ENCODE measurements at regions not wholly inside any gene's neighbourhood (a gene's known extent, or its start where the extent isn't known, plus 50 kb on each side); places are given as distances from the start of the nearest gene placed in this dataset.

DNA sequence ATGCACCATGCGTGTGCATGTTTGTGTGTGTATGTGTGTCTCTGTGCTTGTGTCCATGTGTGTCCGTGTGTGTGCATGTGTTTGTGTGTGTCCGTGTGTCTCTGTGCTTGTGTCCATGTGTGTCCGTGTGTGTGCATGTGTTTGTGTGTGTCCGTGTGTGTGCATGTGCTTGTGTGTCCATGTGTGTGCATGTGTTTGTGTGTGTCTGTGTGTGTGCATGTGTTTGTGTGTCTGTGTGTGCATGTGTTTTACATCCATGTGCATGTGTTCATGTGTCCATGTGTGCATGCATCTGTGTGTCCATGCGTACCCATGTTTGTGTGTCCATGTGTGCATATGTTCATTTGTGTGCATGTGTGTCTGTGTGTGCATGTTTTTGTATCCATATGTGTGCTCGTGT is 100.5 kb downstream of the LBH start:
- H3K27ac ChIP-seq (ENCODE audit: low read length): no peak overlapping the region
- no peaks in the 10 kb centered on the region for H3K27me3 ChIP-seq (ENCODE audit: insufficient read depth, low read depth, low read length)
- no peak overlapping the region for H2AFZ ChIP-seq (ENCODE audit: low read depth, low read length)
- H3K4me3 ChIP-seq (ENCODE audit: low read length): no peak overlapping the region
- TF ChIP-seq TAF1 (IDR thresholded peaks at IDR 0.05; ENCODE audit: low read depth) (no peak), REST (IDR thresholded peaks at IDR 0.05; ENCODE audit: borderline replicate concordance) (no peak), POLR2AphosphoS5 (IDR thresholded peaks at IDR 0.05) (no peak), MXI1 (conservative IDR thresholded peaks at IDR 0.05; ENCODE audit: poor library complexity, severe bottlenecking) (no peak), RAD21 (conservative IDR thresholded peaks at IDR 0.05) (no peak)
- no peaks in the 10 kb centered on the region for H3K9me2 ChIP-seq (ENCODE audit: insufficient read depth, low read length)
- H3K4me2 ChIP-seq (ENCODE audit: low read length): no peak overlapping the region
- H3K36me3 ChIP-seq (ENCODE audit: insufficient read depth, low read length): no peaks in the 10 kb centered on the region
- H3F3A ChIP-seq (ENCODE audit: insufficient read depth, low read length, poor library complexity, severe bottlenecking): no peaks in the 10 kb centered on the region
- H3K79me2 ChIP-seq (replicated peaks; ENCODE audit: insufficient read depth, low read length): no peaks in the 10 kb centered on the region
- no peak overlapping the region for H3K9ac ChIP-seq (ENCODE audit: low read length)
- no peaks in the 10 kb centered on the region for H3K9me3 ChIP-seq (ENCODE audit: low read length)
- H4K20me1 ChIP-seq (ENCODE audit: insufficient read depth): no peaks in the 10 kb centered on the region

DNA sequence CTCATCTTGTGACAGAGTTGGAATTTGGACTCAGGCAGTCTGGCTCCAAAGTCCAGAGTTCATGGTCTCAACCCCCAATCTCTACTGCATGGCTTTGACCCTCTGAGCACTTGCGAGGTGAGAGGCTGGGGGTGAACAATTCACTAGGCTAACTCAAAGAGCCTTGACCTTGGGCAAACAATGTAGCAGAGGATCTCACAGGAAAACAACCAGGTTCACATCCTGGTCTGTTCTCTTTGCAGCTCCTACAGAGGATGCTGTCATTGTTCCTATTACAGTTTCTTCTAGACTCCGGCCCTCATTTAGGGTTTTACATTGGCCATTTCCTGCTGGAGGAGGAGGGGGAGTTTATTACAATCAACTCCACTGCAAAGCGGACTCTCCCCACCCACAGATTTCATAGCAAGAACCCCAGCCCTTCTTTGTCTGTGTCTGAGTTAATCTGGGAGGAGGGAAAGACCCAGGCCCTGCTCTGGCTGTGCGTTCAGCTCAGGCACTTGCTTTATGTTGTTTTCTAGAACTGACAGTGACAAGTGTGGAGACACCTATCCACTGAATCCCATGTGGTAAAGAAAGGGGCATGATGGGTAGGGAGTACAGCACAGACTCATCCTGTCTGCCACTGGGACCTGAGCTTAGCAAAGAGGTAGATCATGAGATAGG is 101.6 kb downstream of the LBH start:
- no peak for TF ChIP-seq REST (IDR thresholded peaks at IDR 0.05; ENCODE audit: borderline replicate concordance)
- no peak overlapping the region for H3K27ac ChIP-seq (ENCODE audit: low read length)
- no peaks in the 10 kb centered on the region for H3K27me3 ChIP-seq (ENCODE audit: insufficient read depth, low read depth, low read length)
- no peak overlapping the region for H2AFZ ChIP-seq (ENCODE audit: low read depth, low read length)
- no peak overlapping the region for H3K4me3 ChIP-seq (ENCODE audit: low read length)
- no peaks in the 10 kb centered on the region for H3K79me2 ChIP-seq (replicated peaks; ENCODE audit: insufficient read depth, low read length)
- no peak overlapping the region for H3K4me2 ChIP-seq (ENCODE audit: low read length)
- no peaks in the 10 kb centered on the region for H3K9me3 ChIP-seq (ENCODE audit: low read length)
- H3K9ac ChIP-seq (ENCODE audit: low read length): no peak overlapping the region
- H3F3A ChIP-seq (ENCODE audit: insufficient read depth, low read length, poor library complexity, severe bottlenecking): no peaks in the 10 kb centered on the region
- no peaks in the 10 kb centered on the region for H3K9me2 ChIP-seq (ENCODE audit: insufficient read depth, low read length)
- H4K20me1 ChIP-seq (ENCODE audit: insufficient read depth): no peaks in the 10 kb centered on the region
- H3K36me3 ChIP-seq (ENCODE audit: insufficient read depth, low read length): no peaks in the 10 kb centered on the region

DNA sequence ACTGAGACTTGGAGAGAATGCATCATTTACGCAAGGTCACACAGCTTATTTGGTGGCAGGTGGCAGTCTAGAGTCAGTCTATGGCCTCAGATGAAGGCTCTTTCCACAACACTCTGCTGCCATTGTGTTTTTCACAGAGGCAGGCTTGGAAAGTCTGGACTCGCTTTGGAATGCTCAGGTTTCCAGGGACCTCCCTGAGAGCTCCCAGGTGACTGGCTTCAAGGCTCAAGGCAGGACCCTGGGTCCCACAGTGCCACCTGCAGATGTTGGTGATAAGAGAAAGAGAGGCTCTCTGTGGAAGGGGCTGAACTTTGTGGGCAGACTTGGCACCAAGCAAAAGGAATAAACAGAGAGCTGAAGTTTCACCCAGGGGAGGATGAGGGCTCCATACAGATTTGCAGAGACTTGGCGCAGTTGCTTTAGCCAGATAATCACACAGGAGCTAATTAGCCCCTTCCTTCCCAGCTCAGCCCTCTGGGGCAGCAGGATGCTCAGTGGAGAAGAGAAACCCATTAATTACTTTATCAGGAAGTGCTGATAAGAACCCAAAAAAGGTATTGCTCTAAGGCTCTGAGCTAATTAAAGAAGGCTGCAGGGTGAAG is 103.5 kb downstream of the LBH start:
- Histone ChIP-seq H3K79me2 (replicated peaks; ENCODE audit: insufficient read depth, low read length) (no peaks in the 10 kb centered on the region), H3F3A (ENCODE audit: insufficient read depth, low read length, poor library complexity, severe bottlenecking) (no peaks in the 10 kb centered on the region), H2AFZ (ENCODE audit: low read depth, low read length) (no peak overlapping the region), H3K27me3 (ENCODE audit: insufficient read depth, low read depth, low read length) (no peaks in the 10 kb centered on the region), H4K20me1 (ENCODE audit: insufficient read depth) (no peaks in the 10 kb centered on the region), H3K4me2 (ENCODE audit: low read length) (no peak overlapping the region), H3K9ac (ENCODE audit: low read length) (no peak overlapping the region), H3K9me3 (ENCODE audit: low read length) (no peaks in the 10 kb centered on the region), H3K9me2 (ENCODE audit: insufficient read depth, low read length) (no peaks in the 10 kb centered on the region), H3K4me3 (ENCODE audit: low read length) (no peak overlapping the region), H3K27ac (ENCODE audit: low read length) (no peak overlapping the region), H3K36me3 (ENCODE audit: insufficient read depth, low read length) (no peaks in the 10 kb centered on the region)
- no peak for TF ChIP-seq MXI1 (conservative IDR thresholded peaks at IDR 0.05; ENCODE audit: poor library complexity, severe bottlenecking)
- TF ChIP-seq EP300 (conservative IDR thresholded peaks at IDR 0.05; ENCODE audit: poor library complexity, severe bottlenecking): no peak
- TF ChIP-seq RAD21 (conservative IDR thresholded peaks at IDR 0.05): no peak
- no peak for TF ChIP-seq REST (IDR thresholded peaks at IDR 0.05; ENCODE audit: borderline replicate concordance)
- no peak for TF ChIP-seq POLR2AphosphoS5 (IDR thresholded peaks at IDR 0.05)
- no peak for TF ChIP-seq TAF1 (IDR thresholded peaks at IDR 0.05; ENCODE audit: low read depth)
- TF ChIP-seq EZH2 (IDR thresholded peaks at IDR 0.05; ENCODE audit: borderline replicate concordance, insufficient read depth, low read length, poor library complexity, severe bottlenecking): no peak
- TF ChIP-seq CTCF (IDR thresholded peaks at IDR 0.05; ENCODE audit: poor library complexity, severe bottlenecking): no peak
